ENCODE measurements at regions not wholly inside any gene's neighbourhood (a gene's known extent, or its start where the extent isn't known, plus 50 kb on each side); places are given as distances from the start of the nearest gene placed in this dataset.

DNA sequence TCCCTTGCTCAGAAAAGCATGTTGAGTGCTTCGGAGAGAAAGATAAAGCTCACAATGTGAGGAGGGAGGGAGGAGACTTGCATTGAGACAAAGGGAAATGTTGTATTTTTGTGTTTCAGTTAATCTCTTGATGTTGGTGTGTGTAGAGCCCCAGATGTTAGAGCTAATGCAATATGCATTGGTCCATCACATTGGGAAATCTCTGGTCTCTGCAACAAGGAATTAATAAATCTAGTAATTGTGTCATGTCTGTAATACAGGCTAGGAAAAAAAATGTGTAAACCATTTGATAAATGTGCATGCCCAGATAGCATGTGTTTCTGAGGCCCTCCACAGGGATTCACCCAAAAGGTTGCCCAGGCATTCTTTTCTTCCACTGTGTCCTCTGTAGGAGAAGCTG lies 230.4 kb upstream of the KCNH8 start:
- H3K9me3 ChIP-seq = no peaks in the 10 kb centered on the region
- DNase-seq (ENCODE audit: low spot score in 2 of 2) = no peak
- H3K27me3 ChIP-seq = no peaks in the 10 kb centered on the region
- no peak overlapping the region for H3K4me3 ChIP-seq
- H3K36me3 ChIP-seq = no peaks in the 10 kb centered on the region
- no peak overlapping the region for H3K27ac ChIP-seq
- TF ChIP-seq CTCF (IDR thresholded peaks at IDR 0.05) = no peak
- no peaks in the 10 kb centered on the region for H3K4me1 ChIP-seq
- intact Hi-C loops (cut with DNase I) = no loop called here

GRCh38 chr3:18902081-18902793 lies 246.1 kb upstream of the KCNH8 start:
- no peak for DNase-seq (ENCODE audit: low spot score in 2 of 2)
- Histone ChIP-seq H3K4me1 (no peaks in the 10 kb centered on the region), H3K27me3 (no peaks in the 10 kb centered on the region), H3K9me3 (no peaks in the 10 kb centered on the region), H3K27ac (no peak overlapping the region), H3K4me3 (no peak overlapping the region), H3K36me3 (no peaks in the 10 kb centered on the region)
- intact Hi-C loops (cut with DNase I) = no loop called here
- no peak for TF ChIP-seq CTCF (IDR thresholded peaks at IDR 0.05)

DNA sequence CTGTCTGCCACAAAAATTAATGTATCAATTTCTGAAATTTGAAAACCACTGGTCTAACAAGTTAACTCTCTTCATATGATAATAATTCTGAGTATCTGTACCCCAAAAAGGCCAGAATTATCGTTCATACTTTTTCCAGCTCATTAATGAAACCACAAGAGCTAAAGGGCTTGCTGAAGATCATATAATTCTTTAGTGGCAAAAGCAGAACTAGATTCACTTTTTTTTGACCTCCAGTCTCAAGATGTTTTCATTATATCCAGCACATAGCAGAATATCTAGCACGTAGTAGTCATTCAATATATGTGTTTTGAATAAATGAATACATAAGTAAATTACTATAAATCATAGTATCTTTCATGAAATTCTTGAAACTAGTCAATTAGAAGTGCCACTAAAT lies 246.7 kb upstream of the KCNH8 start:
- no peak for DNase-seq (ENCODE audit: low spot score in 2 of 2)
- H3K9me3 ChIP-seq = no peaks in the 10 kb centered on the region
- no peaks in the 10 kb centered on the region for H3K36me3 ChIP-seq
- no peak overlapping the region for H3K27ac ChIP-seq
- no peak for TF ChIP-seq CTCF (IDR thresholded peaks at IDR 0.05)
- intact Hi-C loops (cut with DNase I) = no loop called here
- H3K4me3 ChIP-seq = no peak overlapping the region
- H3K4me1 ChIP-seq = no peaks in the 10 kb centered on the region
- no peaks in the 10 kb centered on the region for H3K27me3 ChIP-seq

- no peaks in the 10 kb centered on the region for H3K27me3 ChIP-seq
- DNase-seq (ENCODE audit: low spot score in 2 of 2) = no peak
- H3K4me1 ChIP-seq = no peaks in the 10 kb centered on the region
- H3K9me3 ChIP-seq = no peaks in the 10 kb centered on the region
- TF ChIP-seq CTCF (IDR thresholded peaks at IDR 0.05) = no peak
- H3K27ac ChIP-seq = no peak overlapping the region
- H3K36me3 ChIP-seq = no peaks in the 10 kb centered on the region
- intact Hi-C loops (cut with DNase I) = no loop called here
- H3K4me3 ChIP-seq = no peak overlapping the region
These were observed 247.3 kb upstream of the KCNH8 start for GRCh38 chr3:18900994-18901393.

- no peak overlapping the region for H3K27ac ChIP-seq
- H3K4me3 ChIP-seq = no peak overlapping the region
- H3K9me3 ChIP-seq = no peaks in the 10 kb centered on the region
- intact Hi-C loops (cut with DNase I) = no loop called here
- no peak for DNase-seq (ENCODE audit: low spot score in 2 of 2)
- no peaks in the 10 kb centered on the region for H3K36me3 ChIP-seq
- TF ChIP-seq CTCF (IDR thresholded peaks at IDR 0.05) = no peak
- H3K4me1 ChIP-seq = no peaks in the 10 kb centered on the region
- H3K27me3 ChIP-seq = no peaks in the 10 kb centered on the region
These were observed 249.4 kb upstream of the KCNH8 start for GRCh38 chr3:18898911-18899310.

DNA sequence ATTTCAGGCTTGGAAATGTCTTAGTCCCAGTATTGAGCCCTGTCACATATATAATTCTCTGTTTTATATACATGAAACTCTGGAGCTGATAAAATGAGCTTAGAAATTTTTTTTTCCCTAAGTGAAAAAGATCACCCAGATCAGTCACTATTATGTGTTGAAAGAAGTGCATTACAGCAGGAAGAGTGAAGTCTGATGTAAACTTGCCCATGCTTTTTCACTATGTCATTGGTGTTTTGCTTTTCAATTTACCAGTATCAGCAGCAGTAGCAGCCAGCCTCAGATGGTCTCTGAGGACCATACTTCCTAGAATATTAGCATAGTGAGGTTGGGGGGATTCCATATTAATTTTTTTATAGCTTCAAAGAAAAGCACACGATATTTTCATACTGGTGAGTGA lies 255.6 kb upstream of the KCNH8 start:
- Histone ChIP-seq H3K36me3 (no peaks in the 10 kb centered on the region), H3K4me1 (no peaks in the 10 kb centered on the region), H3K4me3 (no peak overlapping the region), H3K9me3 (no peaks in the 10 kb centered on the region), H3K27me3 (no peaks in the 10 kb centered on the region), H3K27ac (no peak overlapping the region)
- intact Hi-C loops (cut with DNase I) = no loop called here
- no peak for TF ChIP-seq CTCF (IDR thresholded peaks at IDR 0.05)
- DNase-seq (ENCODE audit: low spot score in 2 of 2) = no peak

Data from ascending aorta (tissue), 2 donors.